Stimulated activated CD4-positive, alpha-beta T cell treated with anti-CD3 and anti-CD28 coated beads, Interleukin-1b, Interleukin-23, amount 100 ng/mL, for 4 hours (primary cell): ENCODE measurements at regions not wholly inside any gene's neighbourhood (a gene's known extent, or its start where the extent isn't known, plus 50 kb on each side); places are given as distances from the start of the nearest gene placed in this dataset.
"Not testable (repeated sequence)": the region's sequence is repeated elsewhere in the genome, so short reads cannot be mapped to it uniquely, and the experiment has no call there.

ENCODE experiments used
- DNase-seq, 2 donors: peaks; one replicate each; pipeline ENCODE4 v3.0.0-alpha.2; 2020; ENCODE audit warnings: low read depth in 2 of 2

GRCh38 chr16:80258407-80258806, 282.4 kb upstream of the DYNLRB2 start:
- no peak for DNase-seq

GRCh38 chr16:80254970-80255369, 285.8 kb upstream of the DYNLRB2 start:
- no peak for DNase-seq

GRCh38 chr16:80253741-80254140, 287.1 kb upstream of the DYNLRB2 start:
- no peak for DNase-seq

GRCh38 chr16:80250381-80250780, 290.4 kb upstream of the DYNLRB2 start:
- no peak for DNase-seq

- DNase-seq: not testable (repeated sequence)
Measured at GRCh38 chr16:80243303-80243702, 297.5 kb upstream of the DYNLRB2 start.

GRCh38 chr16:80242279-80242678, 298.5 kb upstream of the DYNLRB2 start:
- DNase-seq: not testable (repeated sequence)

- no peak for DNase-seq
Measured at GRCh38 chr16:80233097-80233835, 307.5 kb upstream of the DYNLRB2 start.

GRCh38 chr16:80231888-80232287, 308.9 kb upstream of the DYNLRB2 start:
- DNase-seq: no peak

- no peak for DNase-seq
Measured at GRCh38 chr16:80231121-80231520, 309.7 kb upstream of the DYNLRB2 start.

GRCh38 chr16:80230328-80231120, 310.3 kb upstream of the DYNLRB2 start:
- DNase-seq: no peak

GRCh38 chr16:80226499-80226898, 314.3 kb upstream of the DYNLRB2 start:
- DNase-seq: no peak

- DNase-seq: no peak
Measured at GRCh38 chr16:80210787-80211186, 330.0 kb upstream of the DYNLRB2 start.

- DNase-seq: no peak
Measured at GRCh38 chr16:80208743-80209142, 332.1 kb upstream of the DYNLRB2 start.

- DNase-seq: no peak
Measured at GRCh38 chr16:80208015-80208414, 332.8 kb upstream of the DYNLRB2 start.

GRCh38 chr16:80203821-80204220, 337.0 kb upstream of the DYNLRB2 start:
- no peak for DNase-seq

- no peak for DNase-seq
Measured at GRCh38 chr16:80202831-80203413, 337.9 kb upstream of the DYNLRB2 start.

GRCh38 chr16:80200079-80200478, 340.7 kb upstream of the DYNLRB2 start:
- no peak for DNase-seq

- no peak for DNase-seq
Measured at GRCh38 chr16:80199614-80200013, 341.2 kb upstream of the DYNLRB2 start.

GRCh38 chr16:80198311-80199299, 342.2 kb upstream of the DYNLRB2 start:
- no peak for DNase-seq

GRCh38 chr16:80197741-80198201, 343.0 kb upstream of the DYNLRB2 start:
- no peak for DNase-seq

- DNase-seq: no peak
Measured at GRCh38 chr16:80191928-80192327, 348.9 kb upstream of the DYNLRB2 start.
